PC-9 (cell line): ENCODE measurements at regions not wholly inside any gene's neighbourhood (a gene's known extent, or its start where the extent isn't known, plus 50 kb on each side); places are given as distances from the start of the nearest gene placed in this dataset.

Source experiments
- BruUV-seq: library from RNA; stranded (reverse); fragments of 400-500 nt; replicated peaks from 2 replicates; lab custom pipeline; 2021; lab: Mats Ljungman, UMichigan
- CTCF ChIA-PET: fragments of 300-600 bp; sonication (Branson Sonifier 250); formaldehyde crosslinking; loops from one replicate; lab custom pipeline; 2022; ENCODE audit warnings: antibody characterized with exemption; lab: Charles Lee
- POLR2A ChIA-PET: fragments of 300-600 bp; sonication (Branson Sonifier 250); formaldehyde crosslinking; loops from one replicate; lab custom pipeline; 2022; ENCODE audit warnings: antibody characterized with exemption; ENCODE audit not compliant: unreplicated experiment; lab: Charles Lee
- DNase-seq, 2 experiments: peaks; one replicate each; pipeline versions ENCODE4 v3.0.0 to v3.0.0-alpha.2; 2015 to 2022; ENCODE audit warnings: mixed read lengths in 1 of 2
- H2AFZ ChIP-seq: fragments of 200-600 bp; sonication (generic); 2 replicates; pipeline ENCODE4 v1.8.1; 2017; ENCODE audit warnings: antibody characterized with exemption
- H3F3A ChIP-seq: fragments of 200-600 bp; sonication (generic); 2 replicates; pipeline ENCODE4 v1.8.1; 2017; ENCODE audit warnings: antibody characterized with exemption, mild to moderate bottlenecking, low read depth; ENCODE audit not compliant: insufficient read depth
- H3K27ac ChIP-seq: fragments of 200-600 bp; sonication (generic); 2 replicates; pipeline ENCODE4 v1.6.1; 2016; ENCODE audit warnings: mixed run types
- H3K27me3 ChIP-seq: fragments of 200-600 bp; sonication (generic); 2 replicates; pipeline ENCODE4 v1.6.1; 2016; ENCODE audit warnings: low read depth, mixed run types; ENCODE audit not compliant: insufficient read depth
- H3K36me3 ChIP-seq: fragments of 200-600 bp; sonication (generic); 2 replicates; pipeline ENCODE4 v1.6.1; 2016; ENCODE audit warnings: low read depth, mixed run types
- H3K4me1 ChIP-seq: fragments of 200-600 bp; sonication (generic); replicated peaks from 2 replicates; pipeline ENCODE4 v1.6.1; 2016; ENCODE audit warnings: mixed run types; ENCODE audit not compliant: insufficient read depth
- H3K4me2 ChIP-seq: fragments of 200-600 bp; sonication (generic); 2 replicates; pipeline ENCODE4 v1.6.1; 2017; ENCODE audit warnings: mixed run types
- H3K4me3 ChIP-seq: fragments of 200-600 bp; sonication (generic); 2 replicates; pipeline ENCODE4 v1.6.1; 2016; ENCODE audit warnings: mixed run types
- H3K79me2 ChIP-seq: fragments of 200-600 bp; sonication (generic); 2 replicates; pipeline ENCODE4 v1.6.1; 2017; ENCODE audit warnings: low read depth, mixed run types
- H3K9me2 ChIP-seq: fragments of 200-600 bp; sonication (generic); 2 replicates; pipeline ENCODE4 v1.8.1; 2017; ENCODE audit warnings: mild to moderate bottlenecking; ENCODE audit not compliant: insufficient read depth
- H3K9me3 ChIP-seq: fragments of 200-600 bp; sonication (generic); 2 replicates; pipeline ENCODE4 v1.8.1; 2016; ENCODE audit warnings: low read depth; ENCODE audit not compliant: insufficient read depth
- H4K20me1 ChIP-seq: fragments of 200-600 bp; sonication (generic); 2 replicates; pipeline ENCODE4 v1.8.1; 2017; ENCODE audit not compliant: insufficient read depth
- EZH2 ChIP-seq: fragments of 200-600 bp; sonication (generic); IDR thresholded peaks from 2 replicates; pipeline ENCODE4 v1.8.0; 2017; ENCODE audit warnings: antibody characterized with exemption, low read depth
- intact Hi-C: fragments of 100-400 bp; cut with micrococcal nuclease; formaldehyde crosslinking; loops from one replicate; pipeline ENCODE4 v1.10.0; 2022; ENCODE audit not compliant: unreplicated experiment
- TF ChIP-seq, protein P1 (sequence below): fragments of 200-600 bp; sonication (generic); conservative IDR thresholded peaks from 2 replicates; pipeline ENCODE4 v1.6.1; 2017; ENCODE audit warnings: mixed run types, antibody characterized with exemption, mild to moderate bottlenecking, moderate library complexity

DNA sequence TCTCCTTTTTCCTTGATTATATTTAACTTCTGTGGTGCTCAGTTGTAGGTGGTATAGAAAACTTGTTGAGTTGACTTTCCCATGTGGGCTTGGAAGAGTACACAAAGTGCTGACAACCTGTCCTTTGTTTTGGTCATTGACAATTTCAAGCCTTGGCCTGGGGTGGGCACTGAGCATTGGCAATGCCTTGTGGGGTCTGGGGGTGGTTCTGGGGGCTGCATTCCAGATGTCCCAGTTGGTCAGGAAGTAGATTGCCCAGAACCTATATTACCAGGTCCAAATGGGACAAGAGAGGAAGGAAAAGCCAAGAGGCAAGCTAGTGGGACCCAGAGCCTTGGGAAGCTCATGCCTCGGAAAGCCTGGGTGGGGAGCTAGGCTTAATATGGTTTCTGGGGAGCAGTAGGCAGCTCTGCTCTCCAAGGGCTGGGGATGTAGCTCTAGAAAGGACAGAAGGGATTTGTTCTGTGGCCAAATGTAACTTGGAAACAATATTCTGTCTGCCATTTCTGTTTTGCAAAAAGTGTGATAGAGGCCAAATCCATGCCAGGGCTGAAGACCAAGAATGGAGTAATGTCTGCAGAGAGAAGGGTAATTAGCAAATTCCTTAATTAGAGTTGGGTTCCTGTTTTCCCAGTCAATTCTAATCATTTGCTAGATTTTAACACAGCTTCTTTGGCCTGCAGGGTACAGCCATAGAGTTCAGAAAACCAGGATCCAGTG, 87.4 kb downstream of the SLC4A3 start:
- POLR2A ChIA-PET: no interaction called here
- intact Hi-C loops: no loop called here

GRCh38 chr2:219718066-219718465, 90.6 kb downstream of the SLC4A3 start:
- no TSS peak for BruUV-seq
- DNase-seq: peak in 1 of 2 experiments; percentile 68
- POLR2A ChIA-PET: no interaction called here

More for the DNA sequence above, 87.4 kb downstream of the SLC4A3 start:
- no peaks in the 10 kb centered on the region; the same call in 1 of the 2 replicates for H3K9me3 ChIP-seq
- no peaks in the 10 kb centered on the region for H4K20me1 ChIP-seq
- DNase-seq: no peak
- no peaks in the 10 kb centered on the region for H3K79me2 ChIP-seq
- H3K27me3 ChIP-seq: no peaks in the 10 kb centered on the region
- H3K4me3 ChIP-seq: no peak overlapping the region
- CTCF ChIA-PET: no interaction called here
- no peak overlapping the region for H2AFZ ChIP-seq
- no peak for TF ChIP-seq EZH2
- TF ChIP-seq, protein P1, sequence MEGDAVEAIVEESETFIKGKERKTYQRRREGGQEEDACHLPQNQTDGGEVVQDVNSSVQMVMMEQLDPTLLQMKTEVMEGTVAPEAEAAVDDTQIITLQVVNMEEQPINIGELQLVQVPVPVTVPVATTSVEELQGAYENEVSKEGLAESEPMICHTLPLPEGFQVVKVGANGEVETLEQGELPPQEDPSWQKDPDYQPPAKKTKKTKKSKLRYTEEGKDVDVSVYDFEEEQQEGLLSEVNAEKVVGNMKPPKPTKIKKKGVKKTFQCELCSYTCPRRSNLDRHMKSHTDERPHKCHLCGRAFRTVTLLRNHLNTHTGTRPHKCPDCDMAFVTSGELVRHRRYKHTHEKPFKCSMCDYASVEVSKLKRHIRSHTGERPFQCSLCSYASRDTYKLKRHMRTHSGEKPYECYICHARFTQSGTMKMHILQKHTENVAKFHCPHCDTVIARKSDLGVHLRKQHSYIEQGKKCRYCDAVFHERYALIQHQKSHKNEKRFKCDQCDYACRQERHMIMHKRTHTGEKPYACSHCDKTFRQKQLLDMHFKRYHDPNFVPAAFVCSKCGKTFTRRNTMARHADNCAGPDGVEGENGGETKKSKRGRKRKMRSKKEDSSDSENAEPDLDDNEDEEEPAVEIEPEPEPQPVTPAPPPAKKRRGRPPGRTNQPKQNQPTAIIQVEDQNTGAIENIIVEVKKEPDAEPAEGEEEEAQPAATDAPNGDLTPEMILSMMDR: no peak
- H3K4me2 ChIP-seq: no peak overlapping the region
- no TSS peak for BruUV-seq
- no peaks in the 10 kb centered on the region for H3K36me3 ChIP-seq
- H3K9me2 ChIP-seq: no peaks in the 10 kb centered on the region
- 0 out of 2 replicates have a peak, but pooled peaks cover 13% of the 10 kb centered on the region for H3K4me1 ChIP-seq
- no peak overlapping the region for H3K27ac ChIP-seq
- peaks cover 6% of the 10 kb centered on the region; the same call in 1 of the 2 replicates for H3F3A ChIP-seq

GRCh38 chr2:219719521-219719920, 92.1 kb downstream of the SLC4A3 start:
- H3K27me3 ChIP-seq: no peaks in the 10 kb centered on the region
- H2AFZ ChIP-seq: no peak overlapping the region
- CTCF ChIA-PET: no interaction called here
- no peak overlapping the region for H3K4me3 ChIP-seq
- intact Hi-C loops: no loop called here
- POLR2A ChIA-PET: no interaction called here
- no peak overlapping the region for H3K4me2 ChIP-seq
- 0 out of 2 replicates have a peak, but pooled peaks cover 13% of the 10 kb centered on the region for H3K4me1 ChIP-seq
- H3K36me3 ChIP-seq: no peaks in the 10 kb centered on the region
- no peaks in the 10 kb centered on the region for H3K79me2 ChIP-seq
- H3F3A ChIP-seq: peaks cover 6% of the 10 kb centered on the region; the same call in 1 of the 2 replicates
- no peaks in the 10 kb centered on the region for H3K9me2 ChIP-seq
- H3K9me3 ChIP-seq: no peaks in the 10 kb centered on the region; the same call in 1 of the 2 replicates
- DNase-seq: no peak
- TF ChIP-seq, protein P1: no peak
- TF ChIP-seq EZH2: no peak
- H3K27ac ChIP-seq: no peak overlapping the region
- BruUV-seq: no TSS peak
- H4K20me1 ChIP-seq: no peaks in the 10 kb centered on the region

More at GRCh38 chr2:219718066-219718465, 90.6 kb downstream of the SLC4A3 start:
- H2AFZ ChIP-seq: no peak overlapping the region
- no peaks in the 10 kb centered on the region for H3K9me2 ChIP-seq
- no peak overlapping the region for H3K4me2 ChIP-seq
- H3K4me3 ChIP-seq: no peak overlapping the region
- H3F3A ChIP-seq: peaks cover 6% of the 10 kb centered on the region; the same call in 1 of the 2 replicates
- no peaks in the 10 kb centered on the region for H3K36me3 ChIP-seq
- intact Hi-C loops: no loop called here
- H3K9me3 ChIP-seq: no peaks in the 10 kb centered on the region; the same call in 1 of the 2 replicates
- H3K27ac ChIP-seq: 0 out of 2 replicates have a peak overlapping the region, but pooled peaks have one; percentile 38
- no peaks in the 10 kb centered on the region for H3K79me2 ChIP-seq
- H4K20me1 ChIP-seq: no peaks in the 10 kb centered on the region
- 0 out of 2 replicates have a peak, but pooled peaks cover 13% of the 10 kb centered on the region for H3K4me1 ChIP-seq
- H3K27me3 ChIP-seq: no peaks in the 10 kb centered on the region
- no peak for TF ChIP-seq EZH2
- TF ChIP-seq, protein P1: no peak
- CTCF ChIA-PET: no interaction called here
